Thyroid gland (tissue), 4 donors: ENCODE measurements at regions not wholly inside any gene's neighbourhood (a gene's known extent, or its start where the extent isn't known, plus 50 kb on each side); places are given as distances from the start of the nearest gene placed in this dataset.

Source experiments
- DNase-seq, 2 donors: peaks; one replicate each; pipeline ENCODE4 v3.0.0-alpha.2; 2019
- H3K27ac ChIP-seq, 3 donors: fragments of 200-600 bp; sonication (generic); 1 replicate in 2 of 3; 2 replicates in 1 of 3; pipeline ENCODE4 v1.5.1; 2016 to 2019; ENCODE audit warnings: mild to moderate bottlenecking in 1 of 3, moderate library complexity in 1 of 3
- H3K27me3 ChIP-seq: fragments of 200-600 bp; sonication (generic); one replicate; pipeline ENCODE4 v1.5.1; 2019
- H3K36me3 ChIP-seq, 2 donors: fragments of 200-600 bp; sonication (generic); one replicate each; pipeline ENCODE4 v1.5.1; 2016 to 2019
- H3K4me1 ChIP-seq, 2 donors: fragments of 200-600 bp; sonication (generic); one replicate each; pipeline ENCODE4 v1.5.1; 2017 to 2019
- H3K4me3 ChIP-seq, 3 donors: fragments of 200-600 bp; sonication (generic); replicated peaks in 1 of 3; 1 replicate in 2 of 3; 2 replicates in 1 of 3; pipeline ENCODE4 v1.5.1; 2016; ENCODE audit warnings: mild to moderate bottlenecking in 1 of 3
- H3K9me3 ChIP-seq: fragments of 200-600 bp; sonication (generic); one replicate; pipeline ENCODE4 v1.5.1; 2017
- CTCF ChIP-seq, 6 experiments: fragments of 200-600 bp in 3 of 6; fragments of 450-650 bp in 3 of 6; sonication (generic) in 3 of 6; IDR thresholded peaks; one replicate each; pipeline ENCODE4 v1.5.1; 2016 to 2019; ENCODE audit warnings: antibody characterized with exemption in 6 of 6, mild to moderate bottlenecking in 2 of 6, inconsistent platforms in 1 of 6, moderate library complexity in 1 of 6
- POLR2A ChIP-seq, 2 donors: fragments of 450-650 bp; IDR thresholded peaks; one replicate each; pipeline ENCODE4 v1.6.1; 2017; ENCODE audit warnings: antibody characterized with exemption in 2 of 2, mild to moderate bottlenecking in 2 of 2, moderate library complexity in 1 of 2
- WGBS, 2 donors: methylation state at CpG; one replicate each; pipeline ENCODE4 v1.1.5; 2017; 5-methylcytosine and 5-hydroxymethylcytosine counted together
- intact Hi-C: fragments of 100-400 bp; cut with DNase I; formaldehyde crosslinking; loops from one replicate; pipeline ENCODE4 v1.15.1; 2023

DNA sequence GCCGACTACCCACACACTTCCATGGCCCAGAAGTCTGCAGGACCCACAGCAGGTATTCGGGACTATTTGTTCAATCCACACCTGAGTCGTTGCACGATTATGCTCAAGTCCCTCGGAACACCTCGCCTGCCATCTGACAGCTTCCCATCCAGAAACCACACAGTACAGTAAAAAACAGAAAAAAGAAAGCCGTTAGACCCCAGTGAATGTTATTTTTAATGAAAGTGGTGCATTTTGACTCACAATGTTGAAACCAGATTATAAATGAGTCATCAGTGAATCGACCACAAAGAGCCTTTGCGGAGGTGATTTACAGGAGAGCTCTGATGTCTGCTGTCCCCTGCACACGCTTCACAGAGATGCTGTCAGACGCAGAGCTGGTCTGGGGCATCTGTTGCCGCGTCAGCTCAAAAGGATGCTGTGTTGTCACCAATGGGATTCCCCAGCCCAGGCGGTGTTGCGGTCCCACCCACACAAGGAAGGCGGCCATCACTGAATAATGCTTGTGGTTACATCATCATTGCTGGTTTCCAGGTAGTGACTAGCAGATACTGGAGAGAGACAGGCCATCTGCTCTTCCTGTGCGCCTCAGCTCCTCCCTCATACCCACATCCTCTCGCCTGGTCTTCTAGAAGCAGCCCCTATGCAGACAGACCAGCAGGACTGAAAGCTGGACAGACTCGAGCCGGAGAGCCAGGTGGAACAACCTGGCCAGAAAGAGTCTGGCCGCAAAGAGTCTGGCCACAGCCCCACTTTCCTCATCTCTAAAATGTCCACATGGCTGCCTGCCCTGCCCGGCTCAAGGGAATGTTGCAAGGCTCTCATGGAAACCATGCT is 116.8 kb downstream of the TOMM20 start:
- no peak overlapping the region for H3K4me3 ChIP-seq
- peaks cover 8 to 28% of the 10 kb centered on the region in 2 donors for H3K4me1 ChIP-seq
- no peaks in the 10 kb centered on the region for H3K9me3 ChIP-seq
- H3K27ac ChIP-seq = peak overlapping the region in 2 of 3 donors; percentile 49 to 51
- DNase-seq = peak in 1 of 2 donors; percentile 23
- no peaks in the 10 kb centered on the region for H3K36me3 ChIP-seq
- intact Hi-C loops = no loop called here
- H3K27me3 ChIP-seq = no peaks in the 10 kb centered on the region
- no peak for TF ChIP-seq POLR2A (IDR thresholded peaks at IDR 0.05)
- no peak for TF ChIP-seq CTCF (IDR thresholded peaks at IDR 0.05)
- WGBS, 2 donors = 72 to 82% methylated on average over 22 of the region's 22 CpGs

GRCh38 chr1:235011064-235011598 is 117.5 kb downstream of the TOMM20 start:
- H3K4me3 ChIP-seq = no peak overlapping the region
- intact Hi-C loops = no loop called here
- DNase-seq = no peak
- H3K27ac ChIP-seq = no peak overlapping the region
- no peaks in the 10 kb centered on the region for H3K36me3 ChIP-seq
- H3K9me3 ChIP-seq = no peaks in the 10 kb centered on the region
- H3K4me1 ChIP-seq = peaks cover 8 to 21% of the 10 kb centered on the region in 2 donors
- TF ChIP-seq CTCF (IDR thresholded peaks at IDR 0.05) (no peak), POLR2A (IDR thresholded peaks at IDR 0.05) (no peak)
- H3K27me3 ChIP-seq = no peaks in the 10 kb centered on the region
- WGBS, 2 donors = 69 to 81% methylated on average over 7 of the region's 7 CpGs

- no peaks in the 10 kb centered on the region for H3K27me3 ChIP-seq
- no peak overlapping the region for H3K4me3 ChIP-seq
- H3K27ac ChIP-seq = no peak overlapping the region
- TF ChIP-seq CTCF (IDR thresholded peaks at IDR 0.05) (no peak), POLR2A (IDR thresholded peaks at IDR 0.05) (no peak)
- no peaks in the 10 kb centered on the region for H3K9me3 ChIP-seq
- WGBS, 2 donors = 96 to 97% methylated on average over 13 of the region's 13 CpGs
- no peak for DNase-seq
- peaks cover 4 to 10% of the 10 kb centered on the region in 2 donors for H3K4me1 ChIP-seq
- H3K36me3 ChIP-seq = no peaks in the 10 kb centered on the region
- intact Hi-C loops = no loop called here
These were observed 118.9 kb downstream of the TOMM20 start for GRCh38 chr1:235009561-235010306.

DNA sequence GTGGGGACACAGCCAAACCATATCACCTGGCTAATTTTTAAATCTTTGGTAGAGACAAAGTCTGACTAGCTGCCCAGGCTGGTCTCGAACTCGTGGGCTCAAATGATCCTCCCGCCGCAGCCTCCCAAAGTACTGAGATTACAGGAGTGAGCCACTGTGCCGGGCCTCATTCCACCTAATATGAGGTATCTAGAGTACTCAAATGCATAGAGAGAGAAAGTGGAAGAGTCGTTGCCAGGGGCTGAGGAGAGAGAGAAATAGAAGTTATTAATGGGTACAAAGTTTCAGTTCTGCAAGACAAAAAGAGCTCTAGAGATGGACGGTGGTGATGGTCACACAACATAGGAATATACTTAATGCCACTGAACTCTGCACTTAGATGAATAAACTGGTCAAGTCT is 119.6 kb downstream of the TOMM20 start:
- intact Hi-C loops = no loop called here
- 82 to 94% methylated on average over 7 of the region's 7 CpGs for whole genome bisulfite sequencing, 2 donors
- Histone ChIP-seq H3K9me3 (no peaks in the 10 kb centered on the region), H3K27ac (no peak overlapping the region), H3K4me3 (no peak overlapping the region), H3K4me1 (peaks cover 4 to 10% of the 10 kb centered on the region in 2 donors), H3K36me3 (no peaks in the 10 kb centered on the region), H3K27me3 (no peaks in the 10 kb centered on the region)
- TF ChIP-seq CTCF (IDR thresholded peaks at IDR 0.05) (no peak), POLR2A (IDR thresholded peaks at IDR 0.05) (no peak)
- no peak for DNase-seq

DNA sequence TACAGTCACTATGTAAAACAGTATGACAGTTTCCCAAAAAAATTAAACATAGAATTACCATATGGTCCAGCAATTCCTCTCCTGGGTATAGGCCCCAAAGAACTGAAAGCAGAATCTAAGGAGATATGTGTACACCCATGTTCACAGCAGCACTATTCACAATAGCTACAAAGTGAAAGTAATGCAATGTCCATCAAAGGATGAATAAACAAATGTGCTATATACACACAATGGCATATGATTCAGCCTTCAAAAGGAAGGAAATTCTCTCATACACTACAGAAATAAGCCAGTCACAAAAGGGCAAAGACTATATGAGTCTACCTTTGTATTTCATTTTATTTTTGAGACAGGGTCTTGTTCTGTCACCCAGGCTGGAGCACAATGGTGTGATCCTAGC is 120.4 kb downstream of the TOMM20 start:
- H3K9me3 ChIP-seq = no peaks in the 10 kb centered on the region
- DNase-seq = no peak
- H3K27me3 ChIP-seq = no peaks in the 10 kb centered on the region
- H3K27ac ChIP-seq = no peak overlapping the region
- TF ChIP-seq POLR2A (IDR thresholded peaks at IDR 0.05) (no peak), CTCF (IDR thresholded peaks at IDR 0.05) (no peak)
- H3K4me3 ChIP-seq = no peak overlapping the region
- peaks cover 4 to 10% of the 10 kb centered on the region in 2 donors for H3K4me1 ChIP-seq
- intact Hi-C loops = no loop called here
- no peaks in the 10 kb centered on the region for H3K36me3 ChIP-seq
